ENCODE measurements at regions not wholly inside any gene's neighbourhood (a gene's known extent, or its start where the extent isn't known, plus 50 kb on each side); places are given as distances from the start of the nearest gene placed in this dataset.

DNA sequence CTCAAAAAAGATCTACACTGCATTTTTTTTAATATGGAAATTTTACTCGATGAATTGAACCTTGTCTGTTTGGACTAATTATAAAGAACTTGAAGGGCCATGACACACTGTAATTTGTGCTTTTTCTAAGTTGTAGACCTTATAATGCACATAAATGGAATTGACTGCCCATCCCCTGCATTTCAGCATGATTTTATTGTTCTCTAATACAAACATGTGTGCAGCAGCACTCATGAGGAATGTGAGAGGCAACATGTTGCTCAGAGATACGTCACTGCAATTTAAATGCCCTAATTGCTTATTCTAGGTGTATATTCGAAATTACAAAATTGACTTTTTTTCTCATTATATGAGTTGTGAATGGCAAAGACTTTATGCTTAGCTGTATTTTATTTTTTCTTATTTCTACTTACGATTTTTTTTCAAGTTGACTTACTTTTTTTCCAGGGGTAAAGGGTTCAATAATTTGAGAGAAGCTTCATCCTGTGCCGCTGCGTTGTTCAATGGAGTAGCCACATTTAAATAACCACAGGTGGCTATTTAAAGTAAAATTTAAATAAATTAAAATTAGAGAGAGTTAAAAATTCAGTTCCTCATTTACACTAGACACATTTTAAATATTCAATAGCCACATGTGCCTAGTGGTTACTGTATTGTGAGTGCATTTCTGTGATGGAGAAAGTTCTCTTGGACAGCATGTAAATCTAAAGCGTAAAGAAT, 1346.4 kb downstream of the ROBO1 start:
- no TSS peak for BruUV-seq (replicated peaks)
- H3K9ac ChIP-seq (ENCODE audit: insufficient read depth, low read depth, low read length): no peak overlapping the region
- H3K9me3 ChIP-seq (ENCODE audit: low read length): no peaks in the 10 kb centered on the region
- H3K36me3 ChIP-seq (replicated peaks in 1 of 2; ENCODE audit: control insufficient read depth in 1 of 2, insufficient read depth in 2 of 2, low read length in 2 of 2): no peaks in the 10 kb centered on the region
- POLR2A ChIA-PET: no interaction called here
- H2AFZ ChIP-seq (ENCODE audit: low read length): no peak overlapping the region
- CTCF ChIA-PET (ENCODE audit: low intra/inter-chr PET ratio, low total read pairs): no interaction called here
- H3K27me3 ChIP-seq (ENCODE audit: control insufficient read depth in 1 of 2, insufficient read depth in 2 of 2, low read length in 2 of 2): no peaks in the 10 kb centered on the region
- TF ChIP-seq FLYWCH1 (CRISPR knock-in tag; IDR thresholded peaks at IDR 0.05) (no peak), ZNF562 (CRISPR knock-in tag; IDR thresholded peaks at IDR 0.05; ENCODE audit: borderline replicate concordance) (no peak), SP2 (CRISPR knock-in tag; IDR thresholded peaks at IDR 0.05) (no peak), IRF2 (CRISPR knock-in tag; IDR thresholded peaks at IDR 0.05) (no peak)
- no peaks in the 10 kb centered on the region for H3K79me2 ChIP-seq (ENCODE audit: insufficient read depth, low read length)
- DNase-seq (ENCODE audit: low spot score): no peak
- no peak overlapping the region for H3K4me3 ChIP-seq (replicated peaks in 1 of 3; ENCODE audit: insufficient read depth in 1 of 3, low read depth in 2 of 3, low read length in 3 of 3)
- no peak for FAIRE-seq
- in situ Hi-C loops (cut with HindIII; ENCODE audit: extremely low pct_ligation_motif_present, low pct_unique_long_range_greater_than_20kb): no loop called here
- H3K4me1 ChIP-seq (ENCODE audit: insufficient read depth, low read length): no peaks in the 10 kb centered on the region
- H3K27ac ChIP-seq (ENCODE audit: extremely low read length, insufficient read depth, low read length): no peak overlapping the region
- intact Hi-C loops (cut with micrococcal nuclease; ENCODE audit: unreplicated experiment): no loop called here
- H3K4me2 ChIP-seq (ENCODE audit: low read depth, low read length): no peak overlapping the region
- ATAC-seq: no peak
- 16% methylated on average over 7 of the region's 7 CpGs for WGBS (ENCODE audit: low lambda C conversion rate)
- H4K20me1 ChIP-seq (ENCODE audit: insufficient read depth, low read length): no peaks in the 10 kb centered on the region

DNA sequence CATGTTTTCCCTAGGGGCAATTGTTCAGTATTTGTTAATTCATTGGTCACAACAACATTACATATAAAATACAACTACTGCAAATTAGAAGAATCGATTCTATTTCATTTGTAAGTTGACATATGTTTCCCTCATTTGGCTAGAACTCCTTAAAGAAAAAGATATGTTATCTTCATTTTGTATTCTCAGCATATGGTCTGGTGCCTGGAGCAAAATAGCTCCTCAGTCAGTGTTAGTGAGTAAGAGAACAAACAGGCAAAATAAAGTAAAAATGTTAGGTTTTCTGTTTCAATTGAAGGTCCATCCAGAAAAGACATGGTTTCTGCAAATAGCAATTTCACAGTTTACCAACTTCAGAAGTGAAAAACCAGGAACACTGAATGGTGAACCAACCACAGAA, 1343.1 kb downstream of the ROBO1 start:
- ChIA-PET CTCF (ENCODE audit: low intra/inter-chr PET ratio, low total read pairs) (no interaction called here), POLR2A (no interaction called here)
- H3K4me2 ChIP-seq (ENCODE audit: low read depth, low read length): no peak overlapping the region
- 0% methylated on average over 1 of the region's 1 CpG for WGBS (ENCODE audit: low lambda C conversion rate)
- FAIRE-seq (no peak), DNase-seq (ENCODE audit: low spot score) (no peak), ATAC-seq (no peak)
- H3K4me3 ChIP-seq (replicated peaks in 1 of 3; ENCODE audit: insufficient read depth in 1 of 3, low read depth in 2 of 3, low read length in 3 of 3): no peak overlapping the region
- H3K36me3 ChIP-seq (replicated peaks in 1 of 2; ENCODE audit: control insufficient read depth in 1 of 2, insufficient read depth in 2 of 2, low read length in 2 of 2): no peaks in the 10 kb centered on the region
- intact Hi-C loops (cut with micrococcal nuclease; ENCODE audit: unreplicated experiment) (no loop called here), in situ Hi-C loops (cut with HindIII; ENCODE audit: extremely low pct_ligation_motif_present, low pct_unique_long_range_greater_than_20kb) (no loop called here)
- H3K27ac ChIP-seq (ENCODE audit: extremely low read length, insufficient read depth, low read length): no peak overlapping the region
- no peak overlapping the region for H3K9ac ChIP-seq (ENCODE audit: insufficient read depth, low read depth, low read length)
- H3K27me3 ChIP-seq (ENCODE audit: control insufficient read depth in 1 of 2, insufficient read depth in 2 of 2, low read length in 2 of 2): no peaks in the 10 kb centered on the region
- TF ChIP-seq, protein P1, sequence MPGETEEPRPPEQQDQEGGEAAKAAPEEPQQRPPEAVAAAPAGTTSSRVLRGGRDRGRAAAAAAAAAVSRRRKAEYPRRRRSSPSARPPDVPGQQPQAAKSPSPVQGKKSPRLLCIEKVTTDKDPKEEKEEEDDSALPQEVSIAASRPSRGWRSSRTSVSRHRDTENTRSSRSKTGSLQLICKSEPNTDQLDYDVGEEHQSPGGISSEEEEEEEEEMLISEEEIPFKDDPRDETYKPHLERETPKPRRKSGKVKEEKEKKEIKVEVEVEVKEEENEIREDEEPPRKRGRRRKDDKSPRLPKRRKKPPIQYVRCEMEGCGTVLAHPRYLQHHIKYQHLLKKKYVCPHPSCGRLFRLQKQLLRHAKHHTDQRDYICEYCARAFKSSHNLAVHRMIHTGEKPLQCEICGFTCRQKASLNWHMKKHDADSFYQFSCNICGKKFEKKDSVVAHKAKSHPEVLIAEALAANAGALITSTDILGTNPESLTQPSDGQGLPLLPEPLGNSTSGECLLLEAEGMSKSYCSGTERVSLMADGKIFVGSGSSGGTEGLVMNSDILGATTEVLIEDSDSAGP (CRISPR knock-in tag; IDR thresholded peaks at IDR 0.05; ENCODE audit: borderline replicate concordance): no peak
- TF ChIP-seq FLYWCH1 (CRISPR knock-in tag; IDR thresholded peaks at IDR 0.05) (no peak), RFX5 (IDR thresholded peaks at IDR 0.05; ENCODE audit: low read depth, low read length) (no peak), ZNF775 (CRISPR knock-in tag; IDR thresholded peaks at IDR 0.05; ENCODE audit: borderline replicate concordance) (no peak), FOXA3 (CRISPR knock-in tag; IDR thresholded peaks at IDR 0.05) (no peak), NFE2L2 (IDR thresholded peaks at IDR 0.05; ENCODE audit: low read length) (no peak), ATAD3A (CRISPR knock-in tag; IDR thresholded peaks at IDR 0.05) (no peak), MAZ (IDR thresholded peaks at IDR 0.05; ENCODE audit: borderline replicate concordance, low read depth, low read length) (no peak), MAZ (CRISPR knock-in tag; IDR thresholded peaks at IDR 0.05; ENCODE audit: low read depth) (no peak), ZNF235 (CRISPR knock-in tag; IDR thresholded peaks at IDR 0.05; ENCODE audit: borderline replicate concordance) (no peak), ZNF354B (CRISPR knock-in tag; IDR thresholded peaks at IDR 0.05) (no peak), EED (CRISPR knock-in tag; IDR thresholded peaks at IDR 0.05) (no peak), THAP11 (CRISPR knock-in tag; IDR thresholded peaks at IDR 0.05) (no peak)
- TF ChIP-seq, protein P2, sequence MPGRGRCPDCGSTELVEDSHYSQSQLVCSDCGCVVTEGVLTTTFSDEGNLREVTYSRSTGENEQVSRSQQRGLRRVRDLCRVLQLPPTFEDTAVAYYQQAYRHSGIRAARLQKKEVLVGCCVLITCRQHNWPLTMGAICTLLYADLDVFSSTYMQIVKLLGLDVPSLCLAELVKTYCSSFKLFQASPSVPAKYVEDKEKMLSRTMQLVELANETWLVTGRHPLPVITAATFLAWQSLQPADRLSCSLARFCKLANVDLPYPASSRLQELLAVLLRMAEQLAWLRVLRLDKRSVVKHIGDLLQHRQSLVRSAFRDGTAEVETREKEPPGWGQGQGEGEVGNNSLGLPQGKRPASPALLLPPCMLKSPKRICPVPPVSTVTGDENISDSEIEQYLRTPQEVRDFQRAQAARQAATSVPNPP (CRISPR knock-in tag; IDR thresholded peaks at IDR 0.05): no peak
- H2AFZ ChIP-seq (ENCODE audit: low read length): no peak overlapping the region
- no peaks in the 10 kb centered on the region for H3K4me1 ChIP-seq (ENCODE audit: insufficient read depth, low read length)
- H4K20me1 ChIP-seq (ENCODE audit: insufficient read depth, low read length): no peaks in the 10 kb centered on the region
- no peaks in the 10 kb centered on the region for H3K9me3 ChIP-seq (ENCODE audit: low read length)
- BruUV-seq (replicated peaks): no TSS peak
- H3K79me2 ChIP-seq (ENCODE audit: insufficient read depth, low read length): no peaks in the 10 kb centered on the region
